G401 (cell line): ENCODE measurements at regions not wholly inside any gene's neighbourhood (a gene's known extent, or its start where the extent isn't known, plus 50 kb on each side); places are given as distances from the start of the nearest gene placed in this dataset.

Experiments used
- DNase-seq: peaks from one replicate; pipeline ENCODE4 v3.0.0-alpha.2; 2015; ENCODE audit warnings: low spot score
- in situ Hi-C: cut with HindIII; loops from 2 replicates; pipeline ENCODE4 v1.10.0; 2016; ENCODE audit warnings: low sequenced_read_pairs, mixed read lengths

DNA sequence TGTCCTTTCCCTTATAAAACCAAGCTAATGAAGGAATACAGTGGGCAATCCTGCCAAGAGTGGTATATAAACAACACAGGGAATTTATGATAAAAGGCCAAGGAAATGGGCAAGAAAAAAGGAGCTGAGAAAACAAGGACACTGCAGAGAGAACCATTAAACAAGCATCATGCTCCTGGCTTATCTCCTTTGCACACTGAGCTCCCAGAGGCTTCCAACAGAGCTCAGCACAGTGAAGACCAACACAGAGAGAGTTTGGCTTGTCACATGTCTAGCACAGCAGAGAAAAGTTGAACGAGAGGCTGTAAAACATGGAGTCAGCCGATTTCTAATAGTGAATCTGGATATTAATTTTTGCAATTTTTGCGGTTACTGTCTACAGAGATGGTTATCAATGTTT is 68.0 kb upstream of the KLF7 start:
- in situ Hi-C loops = no loop called here
- no peak for DNase-seq

DNA sequence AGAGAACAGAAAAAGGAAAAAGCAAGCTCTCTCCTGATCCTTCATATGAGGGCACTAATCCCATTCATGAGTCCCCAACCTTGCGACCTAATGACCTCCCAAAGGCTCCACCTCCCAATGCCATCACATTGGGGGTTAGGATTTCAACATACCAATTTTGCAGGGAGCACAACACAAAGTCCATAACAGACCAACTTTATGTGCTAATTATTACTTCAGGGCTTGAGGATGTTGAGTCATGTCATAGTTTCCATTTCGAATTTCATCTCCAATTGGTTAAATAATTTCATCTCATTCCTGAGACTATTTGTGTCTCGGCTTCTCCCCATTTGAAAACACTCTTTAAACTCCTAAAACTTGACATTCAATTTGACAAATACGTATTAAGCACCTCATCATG is 69.9 kb upstream of the KLF7 start:
- in situ Hi-C loops = no loop called here
- no peak for DNase-seq

DNA sequence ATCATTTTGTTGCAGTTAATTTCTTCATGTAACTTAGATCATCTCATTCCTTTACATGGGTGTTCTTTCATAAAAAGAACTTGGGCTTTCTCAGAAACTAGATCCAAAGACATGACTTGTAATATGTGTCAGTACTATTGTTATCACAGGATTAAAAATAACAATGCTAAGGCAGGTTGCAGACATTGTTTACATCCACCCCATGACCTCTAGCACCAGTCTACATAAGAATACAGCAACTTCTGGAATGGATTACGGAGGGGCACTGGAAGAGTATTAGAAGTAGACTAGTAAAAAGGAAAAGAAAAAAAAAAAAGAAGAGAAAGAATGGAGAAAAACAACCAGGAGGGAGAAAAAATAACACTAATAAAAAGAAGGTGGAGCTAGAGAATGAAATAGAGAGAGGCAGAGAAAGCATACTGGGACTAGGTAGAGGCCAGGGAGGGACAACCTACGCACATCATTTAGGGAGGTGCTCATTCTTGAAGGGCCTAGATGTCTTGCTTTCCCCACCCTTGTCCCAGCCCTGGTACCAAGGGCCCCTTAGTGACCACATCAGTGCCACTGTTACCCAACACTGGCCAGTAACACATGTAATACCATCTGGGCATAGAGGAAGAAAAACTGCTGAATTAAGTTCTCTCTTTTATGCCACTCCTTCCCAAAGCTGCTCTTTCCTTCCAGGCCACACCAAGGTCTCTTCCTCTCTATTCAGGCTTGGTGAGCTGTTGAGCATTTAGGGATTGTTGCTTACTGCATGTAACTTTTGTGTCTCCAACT is 70.6 kb upstream of the KLF7 start:
- in situ Hi-C loops = no loop called here

DNA sequence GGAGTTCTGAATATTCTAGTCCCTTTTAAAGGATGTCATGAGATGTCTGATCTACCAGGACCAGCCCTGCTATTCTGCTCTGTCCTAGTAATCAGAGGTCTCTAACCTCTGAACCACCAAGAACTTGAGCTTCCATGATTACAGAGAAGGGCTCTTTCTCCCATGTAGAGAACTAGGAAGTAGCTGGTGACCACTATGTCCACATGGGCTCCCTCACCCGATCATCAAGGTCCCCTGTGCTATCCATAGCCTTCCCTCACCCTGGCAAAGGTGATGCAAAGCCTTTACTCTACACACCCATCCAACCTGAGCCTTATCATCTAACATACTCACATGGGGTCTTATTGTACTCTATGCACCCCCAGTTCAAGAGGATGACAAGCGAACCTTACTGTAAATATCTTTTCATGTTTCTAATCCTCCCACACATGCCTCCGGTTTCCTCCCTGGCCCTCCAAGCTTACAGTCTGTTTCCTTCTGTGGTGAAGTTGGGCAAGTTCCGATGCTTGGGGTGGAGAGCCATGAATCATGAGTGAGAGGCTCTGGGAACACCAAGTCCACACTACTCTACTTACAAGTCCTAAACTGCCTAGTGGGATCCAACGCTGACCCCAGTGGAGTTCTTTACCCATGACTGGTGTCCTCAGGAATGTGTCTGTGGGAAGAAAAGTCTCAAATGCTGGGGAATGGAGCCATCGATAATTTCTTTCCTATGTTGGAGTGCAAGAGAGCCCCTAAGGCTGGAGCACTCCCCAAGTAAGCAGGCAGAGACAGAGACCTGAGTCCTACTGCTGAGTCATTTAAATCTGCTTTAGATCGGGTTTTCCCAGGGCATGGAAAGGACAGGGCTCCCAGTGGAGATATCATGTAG is 73.3 kb upstream of the KLF7 start:
- DNase-seq = no peak
- in situ Hi-C loops = no loop called here

More for the DNA sequence above, 70.6 kb upstream of the KLF7 start:
- no peak for DNase-seq

DNA sequence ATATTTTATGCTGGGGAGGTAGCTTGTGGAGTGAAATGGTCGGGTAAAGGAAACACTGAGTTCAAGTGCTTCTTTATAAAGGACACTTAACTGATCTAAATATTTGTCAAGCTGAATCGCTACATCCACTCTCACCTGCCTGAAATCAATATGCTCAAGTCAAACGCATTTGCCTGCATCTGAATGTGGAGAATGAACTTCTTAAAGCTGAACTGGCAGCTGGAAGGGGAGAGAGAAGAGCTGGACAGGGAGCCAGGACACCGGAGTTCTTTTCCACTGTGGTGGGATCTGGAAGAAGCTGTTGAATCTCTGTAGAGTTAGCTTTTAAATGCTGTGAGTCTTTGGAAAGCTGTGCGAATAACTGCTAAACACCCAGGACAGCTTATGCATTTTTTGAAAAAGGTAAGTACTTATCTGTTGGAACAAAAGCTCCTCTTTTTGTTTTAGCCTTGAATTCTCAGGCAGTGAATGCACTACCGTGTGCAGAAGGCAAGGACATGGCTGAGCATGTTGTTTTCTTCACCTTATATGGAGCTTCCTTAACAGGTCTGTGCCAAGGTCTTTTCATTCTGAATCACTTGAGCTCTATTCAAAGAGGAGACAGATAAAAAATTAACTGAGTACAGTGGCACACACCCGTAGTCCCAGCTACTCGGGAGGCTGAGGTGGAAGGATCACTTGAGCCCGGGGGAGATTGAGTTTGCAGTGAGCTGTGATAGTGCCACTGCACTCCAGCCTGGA is 74.2 kb upstream of the KLF7 start:
- DNase-seq = peak; percentile 50
- in situ Hi-C loops = no loop called here

DNA sequence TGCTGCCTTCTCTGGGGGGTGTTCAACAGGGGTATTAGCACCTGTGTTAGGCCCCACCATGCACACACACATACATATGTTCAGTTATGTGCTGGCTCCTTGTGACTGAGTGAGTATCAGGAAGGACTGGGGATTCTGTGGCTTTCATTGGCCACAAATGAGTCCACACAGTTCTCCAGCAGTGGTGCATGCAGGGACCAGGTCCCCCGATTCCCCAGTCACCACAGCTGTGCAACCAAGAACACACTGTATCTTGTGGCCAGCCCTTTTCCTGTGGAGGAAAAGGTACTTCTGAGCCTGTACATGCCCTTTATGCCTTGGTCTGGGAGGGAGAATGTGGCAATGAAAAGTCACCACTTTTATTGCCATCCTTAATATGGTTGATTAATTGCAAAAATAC is 74.9 kb upstream of the KLF7 start:
- no peak for DNase-seq
- in situ Hi-C loops = no loop called here

DNA sequence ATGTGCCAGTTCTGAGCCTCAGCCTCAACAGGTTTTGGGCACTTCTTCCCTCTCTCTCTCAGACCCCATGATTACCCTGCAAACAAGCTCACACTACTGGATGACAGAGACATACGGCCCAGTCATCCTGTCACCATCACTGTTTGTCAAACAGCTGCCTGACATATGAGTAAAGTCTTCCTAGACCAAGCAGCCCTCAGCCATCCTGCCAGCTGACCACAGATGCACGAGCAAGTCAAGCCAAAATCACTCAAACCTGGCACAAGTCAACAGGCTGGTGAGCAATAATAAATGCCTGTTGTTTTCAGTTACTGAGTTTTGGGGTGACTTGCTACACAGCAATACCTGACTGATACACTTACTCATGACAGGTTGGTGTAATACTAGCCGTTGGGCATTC is 75.5 kb upstream of the KLF7 start:
- no peak for DNase-seq
- in situ Hi-C loops = no loop called here

DNA sequence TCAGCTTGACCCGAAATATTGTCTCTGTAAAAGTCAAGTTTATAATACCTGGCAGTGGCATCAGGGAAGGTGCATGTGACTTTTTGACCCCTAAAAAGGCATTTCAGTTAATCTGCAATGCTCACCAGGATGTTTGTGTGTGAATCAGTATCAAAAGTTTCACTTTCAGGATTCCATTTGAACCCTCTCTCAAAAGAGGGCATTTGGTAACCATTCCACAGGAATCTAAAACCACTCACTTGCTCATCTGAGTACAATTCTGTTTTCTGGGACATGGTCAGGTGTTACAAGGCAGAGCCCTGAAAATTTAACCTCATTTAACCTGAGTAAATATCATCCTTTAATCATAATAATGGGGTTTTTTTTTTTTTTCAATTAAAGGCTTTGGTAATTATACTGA is 77.9 kb upstream of the KLF7 start:
- DNase-seq = no peak
- in situ Hi-C loops = no loop called here

DNA sequence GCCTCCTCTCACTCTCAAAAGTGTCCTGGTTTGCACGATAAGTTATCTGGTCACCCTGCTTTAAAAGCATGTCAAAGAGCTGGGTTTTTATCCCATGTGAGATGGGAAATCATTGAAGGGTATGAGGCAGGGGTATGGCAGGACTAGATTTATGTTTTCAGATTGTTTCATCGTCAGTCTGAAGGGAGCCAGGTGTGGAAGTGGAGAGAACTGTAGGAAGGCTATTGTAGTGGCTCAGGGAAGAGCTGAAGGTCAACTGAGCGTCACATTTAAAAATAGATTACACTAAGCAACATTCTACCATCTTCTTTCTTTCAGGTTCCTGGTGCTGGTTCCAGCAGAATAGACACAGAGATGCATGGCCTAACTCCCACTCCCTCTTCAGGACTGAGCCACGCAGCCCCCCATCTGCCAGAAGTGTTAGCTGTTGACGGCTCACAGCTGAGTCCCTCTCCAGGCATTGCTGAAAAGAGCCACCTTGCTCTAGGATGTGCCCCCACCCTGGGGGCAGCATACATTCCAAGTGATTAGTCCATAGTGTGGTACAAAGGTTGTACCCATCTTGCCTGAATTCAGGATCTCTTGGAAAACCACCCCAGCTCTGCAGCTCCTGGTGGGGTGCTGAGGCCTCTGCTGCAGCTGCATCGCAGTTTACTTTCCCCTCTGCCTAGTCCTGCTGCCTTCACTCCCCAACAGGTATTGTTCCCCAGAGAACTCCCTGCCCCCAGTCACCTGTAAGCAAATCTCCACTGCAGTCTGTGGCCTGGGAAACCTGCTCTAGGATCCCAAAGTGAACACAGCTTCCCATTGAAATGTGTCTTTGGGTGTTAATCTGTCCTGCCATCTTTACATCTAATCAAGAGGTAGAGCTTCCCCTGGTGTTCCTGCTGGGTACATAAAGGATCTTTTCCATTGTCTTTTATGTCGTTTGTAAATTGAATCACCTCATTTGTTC is 79.5 kb upstream of the KLF7 start:
- DNase-seq = no peak
- in situ Hi-C loops = no loop called here

DNA sequence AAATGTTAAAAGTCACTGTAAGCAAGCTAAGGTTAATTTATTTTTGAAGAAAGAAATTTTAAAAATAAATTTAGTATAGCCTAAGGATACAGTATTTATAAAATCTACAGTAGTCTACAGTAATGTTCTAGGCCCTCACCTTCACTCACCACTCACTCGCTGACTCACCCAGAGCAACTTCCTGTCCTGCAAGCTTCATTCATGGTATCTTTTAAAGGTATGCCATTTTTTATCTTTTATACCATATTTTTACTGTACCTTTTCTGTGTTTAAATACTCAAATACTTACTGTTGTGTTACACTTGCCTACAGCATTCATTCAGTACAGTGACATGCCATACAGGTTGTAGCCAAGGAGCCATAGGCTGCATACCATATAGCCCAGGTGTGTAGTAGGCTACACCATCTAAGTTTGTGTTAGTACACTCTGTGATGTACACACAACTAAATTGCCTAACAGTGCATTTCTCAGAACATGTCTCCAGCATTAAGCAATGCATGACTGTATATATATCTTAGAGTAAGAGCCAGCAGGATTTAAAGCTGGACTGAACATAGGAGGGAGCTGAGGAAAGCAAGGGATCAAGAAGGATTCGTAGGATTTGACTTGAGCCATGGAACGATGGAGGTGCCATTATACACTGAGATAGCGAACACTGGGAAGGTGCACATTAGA is 83.1 kb upstream of the KLF7 start:
- in situ Hi-C loops = no loop called here
- no peak for DNase-seq

DNA sequence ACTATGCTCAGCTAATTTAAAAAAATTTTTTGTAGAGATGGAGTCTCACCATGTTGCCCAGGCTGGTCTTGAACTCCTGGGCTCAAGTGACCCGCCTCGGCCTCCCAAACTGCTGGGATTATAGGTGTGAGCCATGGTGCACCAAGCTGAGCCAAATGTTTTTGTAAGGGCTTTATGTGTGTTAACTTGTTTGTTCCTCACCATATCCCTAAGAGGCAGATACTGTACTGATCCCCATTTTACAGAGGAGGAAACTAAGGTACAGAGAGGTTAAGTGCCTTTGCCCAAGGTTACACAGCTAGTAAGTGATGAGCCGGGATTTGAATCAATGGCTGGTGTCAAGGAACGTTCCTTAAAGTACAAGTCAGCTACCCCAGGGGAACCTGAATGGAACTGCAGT is 85.3 kb upstream of the KLF7 start:
- in situ Hi-C loops = no loop called here
- DNase-seq = no peak

DNA sequence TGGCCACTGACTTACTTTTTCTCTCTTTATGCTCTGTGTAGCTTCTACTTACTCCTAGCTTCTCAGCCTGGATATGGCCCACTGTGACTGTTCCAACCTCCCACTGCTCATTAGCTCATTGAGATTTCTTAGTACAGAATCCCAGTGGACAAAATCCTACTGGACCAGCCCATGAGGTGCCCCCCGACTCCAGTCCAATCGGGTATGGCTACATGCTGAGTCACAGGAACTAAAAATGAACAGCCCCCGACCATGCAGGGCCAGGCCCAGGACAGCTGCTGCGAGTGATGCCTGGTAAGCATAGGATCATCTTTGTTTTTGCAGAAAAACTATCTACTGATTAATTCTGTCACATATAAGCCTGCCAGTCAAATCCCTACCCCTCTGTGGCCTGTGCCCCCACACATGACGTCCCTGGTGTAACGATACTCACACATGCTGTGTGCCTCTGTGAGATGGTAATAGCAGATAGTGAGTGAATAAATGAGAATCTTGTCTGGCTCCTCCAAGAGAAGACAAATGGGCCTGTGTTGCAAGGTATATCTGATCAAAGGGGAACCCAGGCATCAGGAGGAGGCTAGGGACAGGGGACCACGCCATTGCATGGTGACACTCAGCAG is 85.9 kb upstream of the KLF7 start:
- no peak for DNase-seq
- in situ Hi-C loops = no loop called here

DNA sequence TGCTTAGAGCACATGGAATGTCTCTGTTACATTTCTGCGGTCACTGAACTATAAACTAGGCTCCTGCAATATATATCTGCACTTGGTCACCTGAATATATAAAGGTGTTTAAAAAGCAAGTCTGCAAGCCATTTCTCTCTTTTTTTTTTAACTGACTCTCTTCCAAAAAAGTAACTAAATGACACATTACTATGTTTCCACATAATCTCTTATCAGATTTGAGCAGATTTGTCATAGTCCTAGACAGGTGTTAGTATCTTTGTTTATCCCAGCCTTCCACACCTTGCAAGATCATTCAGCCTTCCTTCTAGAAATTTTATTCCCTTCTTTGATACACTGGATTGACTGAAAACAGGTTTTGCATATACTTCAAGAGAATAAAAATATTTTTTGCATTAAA is 86.7 kb upstream of the KLF7 start:
- in situ Hi-C loops = no loop called here
- no peak for DNase-seq

DNA sequence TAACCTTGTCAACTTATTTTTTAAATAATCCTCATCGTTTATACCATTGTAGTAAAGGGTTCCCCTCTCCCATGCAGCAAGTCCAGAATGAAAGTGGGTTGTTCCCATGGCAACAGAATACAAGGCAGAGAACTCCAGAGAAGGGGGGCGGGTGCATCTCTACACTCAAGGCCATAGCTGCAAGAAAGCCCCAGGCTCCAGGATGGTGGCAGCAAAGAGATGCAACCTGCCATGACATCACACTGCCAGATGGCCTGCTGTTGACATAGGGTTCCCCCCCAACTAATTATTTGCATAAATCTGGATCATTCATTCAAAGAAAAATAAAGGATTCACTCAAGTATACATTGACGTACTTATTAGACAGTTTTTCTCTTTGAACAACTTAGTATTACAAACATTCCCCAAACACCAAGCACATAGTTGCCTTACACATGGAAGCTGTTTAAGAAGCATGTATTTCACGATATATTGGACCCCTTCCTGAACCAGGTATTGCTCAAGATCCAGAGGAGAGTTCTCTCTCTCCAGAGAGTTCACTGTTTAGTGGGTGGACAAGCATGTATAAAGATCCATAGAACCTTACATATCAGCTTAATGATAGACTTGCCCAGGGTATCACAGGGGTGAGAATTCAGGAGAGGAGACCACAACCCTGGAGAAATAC is 87.4 kb upstream of the KLF7 start:
- DNase-seq = peak; percentile 67
- in situ Hi-C loops = no loop called here

DNA sequence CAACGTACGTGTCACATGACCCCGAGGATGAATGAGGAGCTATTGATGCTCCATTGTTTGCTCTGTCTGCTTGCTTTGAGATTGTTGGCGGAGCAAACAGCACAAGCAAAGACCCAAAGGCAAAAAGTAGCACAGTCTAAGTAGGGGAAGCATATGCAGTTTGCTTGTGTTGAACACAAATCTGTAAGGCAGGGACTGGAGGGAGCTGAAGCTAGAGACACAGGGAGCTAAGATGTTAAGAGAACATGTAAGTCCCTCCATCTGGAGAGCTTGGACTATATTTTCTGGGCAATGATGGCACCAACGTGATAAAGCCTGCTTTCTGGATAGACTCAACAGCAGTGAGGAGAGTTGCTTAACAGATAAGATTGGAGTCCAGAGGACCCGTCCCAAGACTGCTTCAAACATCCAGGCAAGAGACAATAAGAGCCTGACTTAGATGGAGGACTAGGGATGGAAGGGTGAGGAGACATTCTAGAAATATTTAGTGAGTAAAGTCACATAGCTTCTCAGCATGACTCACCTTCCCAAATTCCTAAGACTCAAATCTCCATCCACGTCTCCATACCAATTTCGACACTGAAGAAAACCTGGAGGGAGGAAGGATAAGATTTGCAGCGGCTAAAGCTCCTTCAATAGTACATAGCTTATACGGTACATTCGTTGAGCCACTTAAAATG is 88.1 kb upstream of the KLF7 start:
- in situ Hi-C loops = no loop called here
- DNase-seq = no peak

DNA sequence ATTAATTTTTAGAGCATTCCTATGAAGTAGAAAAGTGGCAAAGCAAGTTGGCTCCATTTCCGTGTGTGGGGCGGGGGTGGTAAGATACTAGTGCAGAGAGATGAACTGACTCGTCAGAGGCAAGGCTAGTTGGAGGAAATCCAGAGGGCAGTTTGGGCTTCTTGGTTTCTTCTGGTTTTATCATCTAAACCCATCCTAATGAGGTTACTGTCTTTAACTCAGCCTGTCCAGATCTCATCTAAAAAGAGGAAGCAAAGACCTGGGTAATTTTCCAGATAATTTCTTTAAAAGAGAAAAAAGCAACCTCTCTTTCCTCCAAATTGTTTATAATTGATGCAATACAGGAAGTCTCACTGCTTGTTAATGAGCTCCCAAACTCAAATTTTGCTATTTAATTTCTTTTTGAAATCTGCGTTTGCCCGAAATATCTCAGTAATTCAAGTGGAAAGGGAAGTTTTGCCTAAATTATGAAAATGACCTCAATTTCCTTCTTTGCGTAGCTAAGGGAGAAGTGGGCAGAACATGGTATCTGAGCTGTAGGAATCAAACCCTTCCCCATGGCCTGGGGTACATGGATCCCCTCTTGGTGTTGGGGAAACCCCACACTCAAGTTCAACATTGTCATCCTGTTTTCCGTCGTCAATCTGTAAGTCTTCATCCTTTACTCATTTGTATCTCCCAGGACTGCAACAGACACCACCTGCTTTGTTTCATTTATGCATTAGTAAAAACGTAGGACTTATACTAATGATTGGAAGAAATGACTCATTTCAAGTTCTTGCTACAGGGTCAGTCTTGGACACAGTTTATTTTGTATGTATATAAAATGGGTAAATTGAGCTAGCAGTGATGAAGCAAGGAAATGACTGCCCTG is 89.1 kb upstream of the KLF7 start:
- in situ Hi-C loops = no loop called here
- no peak for DNase-seq
